Keratinocyte (primary cell): ENCODE measurements at regions not wholly inside any gene's neighbourhood (a gene's known extent, or its start where the extent isn't known, plus 50 kb on each side); places are given as distances from the start of the nearest gene placed in this dataset.

Experiments
- DNase-seq: peaks from one replicate; pipeline ENCODE4 v3.0.0-alpha.2; 2011; ENCODE audit warnings: low read depth, missing footprints, low spot score
- FAIRE-seq: peaks from 2 replicates; lab custom pipeline; 2011; peaks lifted over from hg19 to GRCh38; lab: Jason Lieb, UNC
- H2AFZ ChIP-seq: 2 replicates; pipeline ENCODE4 v1.6.0; 2012; ENCODE audit warnings: low read length, control low read depth, inconsistent platforms; ENCODE audit not compliant: control insufficient read depth
- H3K27ac ChIP-seq: 2 replicates; pipeline ENCODE4 v1.5.1; 2011; ENCODE audit warnings: low read length; ENCODE audit not compliant: control insufficient read depth, insufficient read depth
- H3K27me3 ChIP-seq: 3 replicates; pipeline ENCODE4 v1.6.0; 2011; ENCODE audit warnings: low read length; ENCODE audit not compliant: control insufficient read depth, insufficient read depth; ENCODE audit errors: extremely low read depth
- H3K36me3 ChIP-seq, 2 experiments: 2 replicates in 1 of 2; 3 replicates in 1 of 2; pipeline ENCODE4 v1.5.1; 2011; ENCODE audit warnings: low read length in 2 of 2, mild to moderate bottlenecking in 1 of 2; ENCODE audit not compliant: control insufficient read depth in 2 of 2, insufficient read depth in 2 of 2; ENCODE audit errors: extremely low read depth in 1 of 2
- H3K4me1 ChIP-seq: 3 replicates; pipeline ENCODE4 v1.5.1; 2011; ENCODE audit warnings: low read length; ENCODE audit not compliant: control insufficient read depth, insufficient read depth; ENCODE audit errors: extremely low read depth
- H3K4me2 ChIP-seq: 3 replicates; pipeline ENCODE4 v1.6.0; 2011; ENCODE audit warnings: low read depth, low read length; ENCODE audit not compliant: control insufficient read depth, insufficient read depth; ENCODE audit errors: extremely low read depth
- H3K4me3 ChIP-seq, 3 experiments: fragments of 200-600 bp in 1 of 3; sonication (generic) in 1 of 3; 2 replicates in 2 of 3; 3 replicates in 1 of 3; pipeline ENCODE4 v1.5.1; 2011 to 2016; ENCODE audit warnings: low read length in 3 of 3, mild to moderate bottlenecking in 3 of 3, control low read depth in 2 of 3, inconsistent platforms in 1 of 3, low read depth in 1 of 3, mixed read lengths in 1 of 3, mixed run types in 1 of 3, moderate library complexity in 1 of 3; ENCODE audit not compliant: control insufficient read depth in 2 of 3, insufficient read depth in 2 of 3; ENCODE audit errors: extremely low read depth in 1 of 3
- H3K79me2 ChIP-seq: 2 replicates; pipeline ENCODE4 v1.6.0; 2012; ENCODE audit warnings: low read length; ENCODE audit not compliant: control insufficient read depth, insufficient read depth
- H3K9ac ChIP-seq: 3 replicates; pipeline ENCODE4 v1.6.0; 2011; ENCODE audit warnings: low read length; ENCODE audit not compliant: control insufficient read depth, insufficient read depth; ENCODE audit errors: extremely low read depth
- H3K9me1 ChIP-seq: 3 replicates; pipeline ENCODE4 v1.6.0; 2011; ENCODE audit warnings: low read length; ENCODE audit not compliant: control insufficient read depth, insufficient read depth; ENCODE audit errors: extremely low read depth
- H3K9me3 ChIP-seq: 2 replicates; pipeline ENCODE4 v1.5.1; 2012; ENCODE audit warnings: low read depth, low read length; ENCODE audit not compliant: control insufficient read depth
- H4K20me1 ChIP-seq: 3 replicates; pipeline ENCODE4 v1.6.0; 2011; ENCODE audit warnings: low read length; ENCODE audit not compliant: control insufficient read depth, insufficient read depth; ENCODE audit errors: extremely low read depth
- CTCF ChIP-seq, 3 experiments: IDR thresholded peaks in 1 of 3; conservative IDR thresholded peaks in 1 of 3; optimal IDR thresholded peaks in 1 of 3; 2 replicates in 2 of 3; 3 replicates in 1 of 3; pipeline versions ENCODE3 to v1.5.1; 2011; ENCODE audit warnings: low read length in 3 of 3, mild to moderate bottlenecking in 3 of 3, moderate library complexity in 2 of 3, control low read depth in 1 of 3, inconsistent platforms in 1 of 3; ENCODE audit not compliant: insufficient read depth in 2 of 3; ENCODE audit errors: extremely low read depth in 1 of 3
- EZH2 ChIP-seq: IDR thresholded peaks from one replicate; pipeline ENCODE4 v1.6.1; 2012; ENCODE audit warnings: inconsistent platforms, mild to moderate bottlenecking, low read length, moderate library complexity
- dilution Hi-C: fragments of 300-500 bp; cut with MboI; formaldehyde crosslinking; loops from one replicate; pipeline ENCODE4 v1.7.0; 2020; ENCODE audit warnings: low sequenced_read_pairs; ENCODE audit not compliant: extremely low pct_ligation_motif_present

GRCh38 chr4:142913461-142914030 is 67.4 kb upstream of the INPP4B start:
- Histone ChIP-seq H3K9ac (no peak overlapping the region), H3K9me1 (no peaks in the 10 kb centered on the region), H3K4me2 (no peak overlapping the region), H3K9me3 (no peaks in the 10 kb centered on the region), H3K4me3 (no peak overlapping the region), H3K36me3 (no peaks in the 10 kb centered on the region), H3K27me3 (no peaks in the 10 kb centered on the region), H3K27ac (no peak overlapping the region), H2AFZ (no peak overlapping the region), H3K4me1 (no peaks in the 10 kb centered on the region), H4K20me1 (no peaks in the 10 kb centered on the region), H3K79me2 (no peaks in the 10 kb centered on the region)
- no peak for TF ChIP-seq CTCF (optimal IDR thresholded peaks at IDR 0.05 in 1 of 3, IDR thresholded peaks at IDR 0.05 in 1 of 3, conservative IDR thresholded peaks at IDR 0.05 in 1 of 3; ENCODE audit: extremely low read depth in 1 of 3, insufficient read depth in 2 of 3, low read length in 3 of 3)
- no peak for TF ChIP-seq EZH2
- DNase-seq (no peak), FAIRE-seq (no peak)
- dilution Hi-C loops = no loop called here

- Histone ChIP-seq H3K9me1 (no peaks in the 10 kb centered on the region), H3K4me3 (no peak overlapping the region), H3K9me3 (no peaks in the 10 kb centered on the region), H3K4me1 (no peaks in the 10 kb centered on the region), H4K20me1 (no peaks in the 10 kb centered on the region), H3K9ac (no peak overlapping the region), H3K27me3 (no peaks in the 10 kb centered on the region), H3K27ac (no peak overlapping the region), H3K36me3 (no peaks in the 10 kb centered on the region), H2AFZ (no peak overlapping the region), H3K4me2 (no peak overlapping the region), H3K79me2 (no peaks in the 10 kb centered on the region)
- DNase-seq (no peak), FAIRE-seq (no peak)
- TF ChIP-seq CTCF (optimal IDR thresholded peaks at IDR 0.05 in 1 of 3, IDR thresholded peaks at IDR 0.05 in 1 of 3, conservative IDR thresholded peaks at IDR 0.05 in 1 of 3; ENCODE audit: extremely low read depth in 1 of 3, insufficient read depth in 2 of 3, low read length in 3 of 3) (no peak), EZH2 (no peak)
- dilution Hi-C loops = no loop called here
Observed at GRCh38 chr4:142917678-142918077, 71.6 kb upstream of the INPP4B start.
